ENCODE measurements at regions not wholly inside any gene's neighbourhood (a gene's known extent, or its start where the extent isn't known, plus 50 kb on each side); places are given as distances from the start of the nearest gene placed in this dataset.
A peak's percentile ranks its signal among the peaks of the same experiment; 100 is the strongest.
"Not testable (repeated sequence)": the region's sequence is repeated elsewhere in the genome, so short reads cannot be mapped to it uniquely, and the experiment has no call there.

DNA sequence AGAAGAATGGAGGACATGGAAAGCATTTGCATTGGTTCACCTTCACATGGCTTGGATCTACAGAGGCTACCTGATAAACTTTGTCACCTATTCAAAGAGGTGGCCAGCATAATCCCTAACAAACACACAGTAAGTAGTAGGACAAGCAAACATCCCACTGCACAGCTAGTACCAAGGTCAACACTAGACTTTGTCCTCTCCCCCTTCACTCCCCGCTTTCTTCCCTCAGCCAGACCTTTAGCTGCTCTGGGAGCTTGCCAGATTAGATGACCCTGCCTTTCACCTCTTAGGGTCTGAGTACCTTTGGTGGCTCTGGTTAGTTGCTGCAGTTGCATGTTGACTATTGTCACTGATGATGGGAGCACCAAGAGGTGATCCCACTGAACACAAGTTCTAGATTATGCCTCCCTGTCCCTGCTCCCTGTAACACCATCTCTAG is 211.3 kb downstream of the CCDC74A start:
- DNase-seq (ENCODE audit: low read depth) = not testable (repeated sequence)

DNA sequence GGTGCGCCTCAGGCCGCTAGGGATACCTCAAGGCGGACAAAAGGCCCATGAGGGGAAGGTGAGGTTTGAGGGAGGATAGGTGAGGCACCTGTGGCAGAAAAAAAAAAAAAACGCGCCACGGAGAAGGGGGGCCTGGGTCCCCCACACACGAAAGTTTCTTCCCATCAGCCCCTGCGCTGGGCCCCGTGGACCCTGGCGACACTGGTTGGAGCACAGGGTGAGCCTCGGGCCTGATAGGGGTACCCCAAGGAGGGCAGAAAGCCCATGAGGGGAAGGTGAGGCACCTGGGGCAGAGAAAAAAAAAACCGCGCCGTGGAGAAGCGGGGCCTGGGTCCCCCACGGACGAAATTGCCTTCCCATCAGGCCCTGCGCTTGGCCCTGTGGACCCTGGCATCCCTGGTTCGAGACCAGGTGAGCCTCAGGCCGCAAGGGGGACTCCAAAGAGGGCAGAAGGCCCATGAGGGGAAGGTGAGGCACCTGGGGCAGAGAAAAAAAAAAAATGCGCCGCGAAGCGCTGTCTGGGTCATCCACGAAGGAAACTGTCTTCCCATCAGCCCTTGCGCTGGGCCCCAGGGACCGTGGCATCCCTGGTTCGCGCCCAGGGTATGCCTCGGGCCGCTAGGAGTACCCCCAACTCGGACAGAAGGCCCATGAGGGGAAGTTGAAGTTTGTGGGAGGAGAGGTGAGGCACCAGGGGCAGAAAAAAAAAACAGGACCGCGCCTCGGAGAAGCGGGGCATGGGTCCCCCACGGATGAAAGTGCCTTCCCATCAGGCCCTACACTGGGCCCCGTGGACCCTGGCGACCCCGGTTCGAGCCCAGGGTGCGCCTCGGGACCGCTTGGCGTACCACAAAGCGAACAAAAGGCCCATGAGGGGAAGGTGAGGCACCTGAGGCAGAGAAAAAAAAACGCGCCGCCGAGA is 226.2 kb downstream of the CCDC74A start:
- no peak for DNase-seq (ENCODE audit: low read depth)

DNA sequence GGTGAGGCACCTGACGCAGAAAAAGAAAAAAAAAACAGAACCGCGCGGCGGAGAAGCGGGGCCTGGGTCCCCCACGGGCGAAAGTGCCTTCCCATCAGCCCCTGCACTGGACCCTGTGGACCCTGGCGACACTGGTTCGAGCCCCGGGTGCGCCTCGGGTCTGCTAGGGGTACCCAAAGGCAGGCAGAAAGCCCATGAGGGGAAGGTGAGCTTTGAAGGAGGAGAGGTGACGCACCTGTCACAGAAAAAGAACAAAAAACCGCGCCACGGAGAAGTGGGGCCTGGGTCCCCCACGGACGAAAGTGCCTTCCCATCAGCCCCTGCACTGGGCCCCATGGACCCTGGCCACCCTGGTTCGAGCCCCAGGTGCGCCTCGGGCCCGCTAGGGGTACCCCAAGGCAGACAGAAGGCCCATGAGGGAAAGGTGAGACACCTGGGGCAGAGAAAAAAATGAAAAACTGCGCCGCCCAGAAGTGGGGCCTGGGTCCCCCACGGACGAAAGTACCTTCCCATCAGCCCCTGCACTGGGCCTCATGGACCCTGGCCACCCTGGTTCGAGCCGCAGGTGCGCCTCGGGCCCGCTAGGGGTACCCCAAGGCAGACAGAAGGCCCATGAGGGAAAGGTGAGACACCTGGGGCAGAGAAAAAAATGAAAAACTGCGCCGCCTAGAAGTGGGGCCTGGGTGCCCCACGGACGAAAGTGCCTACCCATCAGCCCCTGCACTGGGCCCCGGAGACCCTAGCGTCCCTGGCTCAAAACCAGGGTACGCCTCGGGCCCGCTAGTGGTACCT is 227.4 kb downstream of the CCDC74A start:
- no peak for DNase-seq (ENCODE audit: low read depth)

- DNase-seq (ENCODE audit: low read depth) = no peak
Measured at GRCh38 chr2:131756141-131756907, 228.6 kb downstream of the CCDC74A start.

GRCh38 chr2:131758941-131759340 is 231.3 kb downstream of the CCDC74A start:
- DNase-seq (ENCODE audit: low read depth) = not testable (repeated sequence)

DNA sequence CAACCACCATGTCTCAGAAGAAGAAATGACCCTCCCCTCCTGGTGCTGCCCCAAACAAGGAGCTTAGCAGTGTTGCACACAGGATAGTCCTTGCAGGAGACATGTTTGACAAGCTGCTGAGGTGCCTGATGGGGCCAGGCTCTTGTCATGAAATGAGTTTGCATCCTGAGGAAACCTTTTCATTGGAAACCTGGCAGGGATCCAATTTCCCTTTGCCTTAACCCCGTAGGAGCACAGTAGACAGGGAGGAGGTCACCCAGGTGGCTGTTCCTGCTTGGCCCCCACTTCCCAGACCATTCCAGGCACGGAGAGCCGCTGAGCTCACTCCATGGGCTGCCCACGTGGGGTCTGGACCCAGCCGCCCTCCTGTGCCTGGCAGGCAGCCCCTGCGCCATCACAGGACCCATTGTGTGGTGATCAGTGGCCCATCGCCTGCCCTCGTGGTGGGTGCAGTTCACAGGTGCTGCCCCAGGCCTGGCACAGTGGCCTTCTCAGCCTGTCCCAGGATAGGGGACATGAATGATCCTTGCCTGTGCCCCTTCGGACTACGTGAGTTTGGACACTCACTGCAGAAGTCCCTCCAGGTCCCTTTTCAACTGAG is 247.4 kb downstream of the CCDC74A start:
- DNase-seq (ENCODE audit: low read depth) = not testable (repeated sequence)

DNA sequence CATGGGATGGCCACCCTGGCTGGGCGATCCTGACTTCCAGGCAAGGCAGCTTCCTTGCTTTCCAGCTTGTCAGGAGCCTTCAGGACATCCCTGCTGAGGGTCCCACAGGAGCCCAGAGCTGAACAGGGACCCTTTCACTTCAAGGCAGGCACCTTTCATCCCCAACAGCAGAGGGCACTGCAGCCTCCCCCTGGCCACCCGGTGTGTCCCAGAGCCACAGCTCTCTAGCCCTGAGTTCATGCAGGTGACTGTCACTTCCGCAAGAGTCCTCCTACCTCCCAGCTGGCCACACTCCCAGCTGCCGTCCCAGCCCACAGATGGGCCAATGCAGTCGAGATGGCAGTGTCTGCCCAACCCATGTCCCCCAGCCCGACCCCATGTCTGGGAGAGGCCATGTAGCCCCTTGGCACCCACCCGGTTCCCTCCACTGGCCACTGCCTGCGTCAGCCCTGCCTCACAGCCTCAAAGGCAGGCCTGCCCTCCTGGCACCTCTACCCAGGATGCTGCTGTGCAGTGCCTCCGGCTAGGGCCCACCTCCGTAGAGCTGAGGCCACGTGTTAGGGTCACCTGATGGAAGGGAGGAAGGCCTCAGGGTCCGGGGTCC is 248.3 kb downstream of the CCDC74A start:
- not testable (repeated sequence) for DNase-seq (ENCODE audit: low read depth)

DNA sequence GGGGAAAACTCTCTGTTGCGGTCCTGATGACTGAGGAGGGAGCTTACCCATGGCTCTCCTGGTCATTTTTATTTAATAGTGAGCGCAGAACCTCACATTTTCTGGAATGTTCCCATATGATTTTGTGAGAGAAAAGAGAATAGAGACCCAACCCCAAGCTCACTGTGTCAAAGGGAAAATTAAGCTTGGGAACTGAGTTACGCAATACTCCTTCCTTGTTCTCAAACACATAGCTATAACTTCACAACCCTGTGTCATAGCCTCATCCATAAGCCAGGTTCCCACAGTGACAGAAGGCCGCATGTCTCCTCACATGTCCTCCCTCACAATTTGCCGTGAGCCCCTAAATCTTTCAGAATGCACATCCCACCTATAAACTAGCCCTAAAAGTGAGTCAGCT is 252.8 kb downstream of the CCDC74A start:
- DNase-seq (ENCODE audit: low read depth) = not testable (repeated sequence)

DNA sequence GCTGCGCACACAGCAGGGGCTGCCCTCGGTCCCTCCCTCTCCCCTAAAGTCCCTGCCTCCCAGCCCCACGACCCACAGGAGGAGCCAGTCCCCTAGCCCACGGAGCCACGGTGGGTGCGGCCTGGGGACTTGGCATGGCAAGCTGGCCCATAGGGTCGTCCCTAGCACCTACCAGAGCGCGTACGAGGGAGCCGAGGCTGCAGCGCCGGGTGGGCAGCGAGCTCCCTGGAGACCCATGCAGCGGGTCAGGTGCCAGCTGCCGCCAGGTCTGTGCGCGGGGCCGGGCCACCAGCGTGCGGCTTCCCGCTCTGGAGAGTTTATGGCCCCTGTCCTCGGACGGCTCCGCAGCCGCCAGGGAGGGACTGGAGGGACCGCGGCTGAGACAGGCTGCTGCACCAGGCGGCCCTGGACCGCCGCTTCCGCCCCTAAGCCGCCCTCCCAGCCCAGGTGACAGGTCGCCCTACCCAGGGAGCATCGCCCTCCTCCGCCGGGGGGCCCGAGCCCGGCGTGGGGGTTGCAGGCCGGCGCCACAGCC is 273.6 kb downstream of the CCDC74A start:
- DNase-seq (ENCODE audit: low read depth) = no peak

DNA sequence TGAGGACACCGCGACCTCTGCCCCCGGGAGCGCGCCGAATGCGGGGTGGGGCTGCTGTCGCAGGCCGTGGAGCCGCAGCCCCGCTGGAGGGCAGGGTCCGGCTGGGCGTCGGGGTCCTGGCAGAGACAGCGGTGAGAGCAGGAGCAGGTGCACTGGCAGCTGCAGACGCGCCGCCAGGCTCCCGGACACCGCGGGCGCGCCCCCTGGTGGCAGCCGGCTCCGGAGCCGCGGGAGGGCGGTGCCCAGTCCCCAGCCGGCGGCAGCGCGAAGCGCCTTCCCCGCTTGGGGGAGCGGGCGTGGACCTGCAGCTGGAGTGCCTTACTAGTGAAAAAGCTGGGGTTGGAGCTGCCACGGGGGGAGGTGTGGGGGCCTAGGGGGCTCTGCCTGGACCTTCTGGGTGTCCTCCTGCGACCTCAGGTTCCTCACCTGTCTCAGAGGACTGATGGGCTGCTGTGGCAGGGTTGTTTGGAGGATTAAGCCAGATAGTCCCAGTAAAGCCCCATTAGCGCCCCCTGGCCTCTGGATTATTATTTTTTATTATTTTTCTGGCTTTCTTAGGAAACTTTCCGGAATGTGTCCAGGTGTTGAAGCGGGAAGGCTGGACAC is 274.2 kb downstream of the CCDC74A start:
- peak; percentile 9 for DNase-seq (ENCODE audit: low read depth)

DNA sequence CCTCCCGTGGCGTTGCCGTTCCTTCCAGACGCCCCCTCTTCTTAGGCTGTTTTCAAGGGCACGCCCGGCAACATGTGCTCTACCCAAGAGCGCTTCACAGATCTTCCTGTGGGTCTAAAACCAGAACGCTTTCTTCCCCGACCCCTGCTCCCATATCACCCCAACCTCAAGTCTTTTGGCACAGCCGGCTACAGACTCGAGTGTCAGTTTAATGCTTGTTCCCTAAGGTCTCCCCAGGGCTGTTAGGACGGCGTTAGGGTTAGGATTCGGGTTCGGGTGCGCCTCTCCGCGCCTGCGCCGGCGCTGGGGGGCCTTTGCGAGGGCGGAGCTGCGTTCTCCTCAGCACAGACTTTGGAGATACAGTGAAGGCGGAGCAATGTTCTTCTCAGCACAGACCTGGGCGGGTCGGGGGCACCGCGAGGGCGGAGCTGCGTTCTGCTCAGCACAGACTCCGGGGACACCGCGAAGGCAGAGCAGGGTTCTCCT is 274.7 kb downstream of the CCDC74A start:
- not testable (repeated sequence) for DNase-seq (ENCODE audit: low read depth)

DNA sequence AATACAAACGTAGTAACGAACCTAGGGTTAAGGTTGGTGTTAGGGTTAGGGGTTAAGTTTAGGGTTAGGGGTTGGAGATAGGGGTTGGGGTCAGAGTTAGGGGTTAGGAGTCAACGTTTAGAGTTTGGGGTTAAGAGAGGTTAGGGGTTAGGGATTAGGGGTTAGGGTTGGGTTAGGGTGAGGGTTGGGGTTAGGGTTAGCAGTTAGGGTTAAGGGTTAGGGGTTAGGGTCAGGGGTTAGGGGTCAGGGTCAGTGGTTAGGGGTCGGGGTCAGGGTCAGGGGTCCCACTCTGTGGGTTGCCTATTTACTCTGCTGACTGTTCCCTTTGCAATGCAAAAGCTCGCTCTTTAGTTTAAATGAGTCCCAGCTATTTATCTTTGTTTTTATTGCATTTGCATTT is 275.5 kb downstream of the CCDC74A start:
- DNase-seq (ENCODE audit: low read depth) = not testable (repeated sequence)

DNA sequence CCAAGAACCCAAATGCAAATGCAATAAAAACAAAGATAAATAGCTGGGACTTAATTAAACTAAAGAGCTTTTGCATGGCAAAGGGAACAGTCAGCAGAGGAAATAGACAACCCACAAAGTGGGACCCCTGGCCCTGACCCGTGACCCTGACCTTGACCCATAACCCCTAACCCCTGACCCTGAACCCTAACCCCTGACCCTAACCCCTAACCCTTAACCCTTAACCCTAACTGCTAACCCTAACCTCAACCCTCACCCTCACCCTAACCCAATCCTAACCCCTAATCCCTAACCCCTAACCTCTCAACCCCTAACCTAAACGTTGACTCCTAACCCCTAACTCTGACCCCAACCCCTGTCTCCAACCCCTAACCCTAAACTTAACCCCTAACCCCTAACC is 284.9 kb downstream of the CCDC74A start:
- not testable (repeated sequence) for DNase-seq (ENCODE audit: low read depth)

- DNase-seq (ENCODE audit: low read depth) = not testable (repeated sequence)
Measured at GRCh38 chr2:131813378-131813777, 285.7 kb downstream of the CCDC74A start.

GRCh38 chr2:131818267-131818973 is 290.7 kb downstream of the CCDC74A start:
- DNase-seq (ENCODE audit: low read depth) = not testable (repeated sequence)

DNA sequence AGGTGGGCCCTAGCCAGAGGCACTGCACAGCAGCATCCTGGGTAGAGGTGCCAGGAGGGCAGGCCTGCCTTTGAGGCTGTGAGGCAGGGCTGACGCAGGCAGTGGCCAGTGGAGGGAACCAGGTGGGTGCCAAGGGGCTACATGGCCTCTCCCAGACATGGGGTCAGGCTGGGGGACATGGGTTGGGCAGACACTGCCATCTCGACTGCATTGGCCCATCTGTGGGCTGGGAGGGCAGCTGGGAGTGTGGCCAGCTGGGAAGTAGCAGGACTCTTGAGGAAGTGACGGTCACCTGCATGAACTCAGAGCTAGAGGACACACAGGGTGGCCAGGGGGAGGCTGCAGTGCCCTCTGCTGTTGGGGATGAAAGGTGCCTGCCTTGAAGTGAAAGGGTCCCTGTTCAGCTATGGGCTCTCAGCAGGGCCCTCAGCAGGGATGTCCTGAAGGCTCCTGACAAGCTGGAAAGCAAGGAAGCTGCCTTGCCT is 294.6 kb downstream of the CCDC74A start:
- DNase-seq (ENCODE audit: low read depth) = not testable (repeated sequence)

- not testable (repeated sequence) for DNase-seq (ENCODE audit: low read depth)
Measured at GRCh38 chr2:131823058-131823457, 295.4 kb downstream of the CCDC74A start.

DNA sequence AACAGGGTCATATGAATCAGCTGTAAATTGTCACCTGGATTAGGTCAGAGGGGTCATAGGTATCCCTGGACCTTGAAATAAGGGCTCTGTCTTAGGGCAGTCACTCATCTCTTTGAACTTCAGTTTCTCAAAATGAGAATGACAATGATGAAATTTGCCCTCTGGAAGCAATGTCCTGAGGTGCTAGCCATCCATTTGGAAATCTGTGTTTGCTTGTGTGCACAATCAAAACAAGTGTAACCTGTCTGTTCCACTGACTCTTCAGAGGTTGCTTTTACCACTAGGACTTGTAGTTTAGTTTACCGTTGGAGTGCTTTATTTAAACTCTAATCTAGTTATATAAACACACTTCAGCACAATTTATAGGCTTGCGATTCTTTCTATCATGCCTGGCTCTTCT is 297.3 kb downstream of the CCDC74A start:
- not testable (repeated sequence) for DNase-seq (ENCODE audit: low read depth)

- DNase-seq (ENCODE audit: low read depth) = no peak
Measured at GRCh38 chr2:131827481-131828163, 299.9 kb downstream of the CCDC74A start.

Measured in fibroblast of the conjunctiva (primary cell).